Bronchial epithelial cell (primary cell): ENCODE measurements at regions not wholly inside any gene's neighbourhood (a gene's known extent, or its start where the extent isn't known, plus 50 kb on each side); places are given as distances from the start of the nearest gene placed in this dataset.
A peak's percentile ranks its signal among the peaks of the same experiment; 100 is the strongest.
"Not testable (repeated sequence)": the region's sequence is repeated elsewhere in the genome, so short reads cannot be mapped to it uniquely, and the experiment has no call there.

Experiments used
- DNase-seq: peaks from one replicate; pipeline ENCODE4 v3.0.0-alpha.2; 2010; ENCODE audit warnings: low read depth
- FAIRE-seq: peaks from 2 replicates; lab custom pipeline; 2011; peaks lifted over from hg19 to GRCh38; lab: Jason Lieb, UNC
- H3K27me3 ChIP-seq: 2 replicates; pipeline ENCODE4 v1.5.1; 2011; ENCODE audit warnings: low read length; ENCODE audit not compliant: control insufficient read depth, insufficient read depth
- H3K36me3 ChIP-seq: 2 replicates; pipeline ENCODE4 v1.5.1; 2011; ENCODE audit warnings: low read length; ENCODE audit not compliant: control insufficient read depth, insufficient read depth
- H3K4me3 ChIP-seq: 2 replicates; pipeline ENCODE4 v1.5.1; 2011; ENCODE audit warnings: mild to moderate bottlenecking, low read depth, low read length, control low read depth
- CTCF ChIP-seq: IDR thresholded peaks from 2 replicates; pipeline ENCODE4 v1.5.1; 2011; ENCODE audit warnings: mild to moderate bottlenecking, moderate library complexity, low read length, control low read depth, inconsistent platforms; ENCODE audit not compliant: insufficient read depth, severe bottlenecking

DNA sequence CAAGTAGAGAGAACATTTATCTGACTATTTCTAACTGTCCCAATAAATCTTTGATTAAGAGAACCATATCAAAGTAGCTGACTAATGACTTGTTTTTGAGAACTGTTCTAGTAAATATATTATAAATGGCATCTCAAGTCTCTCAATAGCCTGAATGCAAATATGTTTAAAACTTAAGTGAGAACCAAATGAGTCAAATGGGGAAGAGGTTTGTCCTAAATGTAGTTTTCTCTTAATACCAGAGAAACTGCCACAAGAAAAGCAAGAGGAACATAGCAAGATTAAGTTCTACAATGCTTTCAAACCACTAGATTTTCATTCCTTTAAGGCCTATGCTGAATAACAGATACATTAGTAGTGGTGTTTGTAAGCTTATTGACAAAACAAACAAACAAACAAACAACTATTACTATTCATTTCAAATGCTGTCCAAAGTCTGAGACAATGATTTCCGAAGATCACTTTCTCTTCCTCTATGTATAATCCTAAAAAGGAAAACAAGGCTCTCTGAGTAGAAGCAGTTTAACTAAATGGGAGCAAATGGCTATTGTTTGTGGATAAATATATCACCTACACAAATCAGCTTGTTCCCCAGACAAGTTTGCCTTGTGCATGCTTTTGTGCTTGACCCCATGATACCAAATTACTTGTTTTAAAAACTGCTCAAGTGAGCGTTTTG, 408.4 kb upstream of the EMCN start:
- DNase-seq, result no peak
- FAIRE-seq, result no peak

DNA sequence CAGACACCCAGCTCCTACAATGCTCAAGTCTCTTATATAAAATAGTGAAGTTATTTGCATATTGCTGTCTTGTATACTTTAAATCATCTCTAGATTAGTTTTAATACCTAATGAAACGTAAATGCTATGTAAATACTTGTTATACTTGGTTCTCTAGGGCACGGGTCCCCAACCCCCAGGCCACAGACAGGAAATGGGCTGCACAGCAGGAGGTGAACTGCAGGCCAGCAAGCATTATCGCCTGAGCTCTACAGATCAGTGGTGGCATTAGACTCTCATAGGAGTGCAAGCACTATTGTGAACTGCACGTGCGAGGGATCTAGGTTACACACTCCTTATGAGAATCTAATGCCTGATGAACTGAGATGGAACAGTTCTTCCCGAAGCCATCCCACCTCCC, 395.9 kb upstream of the EMCN start:
- Histone ChIP-seq H3K36me3 (no peaks in the 10 kb centered on the region), H3K27me3 (no peaks in the 10 kb centered on the region), H3K4me3 (no peak overlapping the region)
- TF ChIP-seq CTCF, result no peak
- DNase-seq (no peak), FAIRE-seq (no peak)

More for the DNA sequence above, 408.4 kb upstream of the EMCN start:
- Histone ChIP-seq H3K4me3 (no peak overlapping the region), H3K36me3 (no peaks in the 10 kb centered on the region), H3K27me3 (no peaks in the 10 kb centered on the region)
- TF ChIP-seq CTCF, result no peak

- no peak overlapping the region for H3K4me3 ChIP-seq
- no peaks in the 10 kb centered on the region for H3K27me3 ChIP-seq
- DNase-seq (no peak), FAIRE-seq (no peak)
- no peak for TF ChIP-seq CTCF
- H3K36me3 ChIP-seq, result no peaks in the 10 kb centered on the region
Observed at GRCh38 chr4:100908540-100908939, 390.7 kb upstream of the EMCN start.

DNA sequence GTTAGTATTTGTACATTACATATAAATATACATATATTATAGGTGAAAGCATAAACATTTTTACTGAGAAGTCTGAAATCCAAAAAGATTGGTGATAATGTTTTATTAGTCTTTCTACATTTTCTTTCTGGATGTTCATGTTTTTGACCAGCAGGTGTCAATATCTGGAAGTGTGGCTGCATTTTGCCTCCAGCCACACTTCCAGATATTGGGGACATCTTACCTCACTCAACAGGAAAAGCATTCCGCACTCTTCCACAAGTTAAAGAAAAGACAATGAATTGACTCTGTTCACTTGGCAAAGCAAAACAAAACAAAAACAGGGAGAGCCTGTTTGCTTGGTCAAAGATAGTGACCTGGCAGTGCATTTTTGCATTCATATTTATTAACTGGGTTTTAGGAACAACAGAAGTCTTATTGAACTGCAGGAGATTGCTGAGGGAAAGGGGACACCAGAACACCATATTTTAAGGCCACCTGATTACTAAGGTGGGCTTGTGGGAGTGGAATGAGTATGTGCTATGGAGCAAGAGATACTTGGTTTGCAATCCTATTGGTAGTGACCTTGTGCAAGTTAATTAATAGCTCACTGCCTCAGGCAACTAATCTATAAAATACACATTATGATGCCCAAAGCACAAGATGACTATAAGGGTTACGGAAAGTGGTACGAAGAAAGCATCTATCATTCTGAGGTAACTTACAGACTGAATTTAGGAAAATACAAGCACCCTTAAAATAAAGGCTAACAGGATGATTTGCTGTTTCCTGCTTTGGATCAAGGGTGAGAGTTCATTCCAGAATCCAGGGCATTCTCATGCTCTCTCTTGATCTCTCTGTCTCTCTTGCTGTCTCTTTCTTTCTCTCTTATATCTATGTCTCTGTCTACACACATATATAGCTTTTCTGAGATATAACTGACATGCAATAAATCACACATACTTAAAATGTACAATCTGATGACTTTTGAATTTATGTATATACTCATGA, 389.9 kb upstream of the EMCN start:
- no peaks in the 10 kb centered on the region for H3K36me3 ChIP-seq
- no peak overlapping the region for H3K4me3 ChIP-seq
- DNase-seq (peak; percentile 20), FAIRE-seq (no peak)
- H3K27me3 ChIP-seq, result no peaks in the 10 kb centered on the region
- TF ChIP-seq CTCF, result peak; percentile 31

DNA sequence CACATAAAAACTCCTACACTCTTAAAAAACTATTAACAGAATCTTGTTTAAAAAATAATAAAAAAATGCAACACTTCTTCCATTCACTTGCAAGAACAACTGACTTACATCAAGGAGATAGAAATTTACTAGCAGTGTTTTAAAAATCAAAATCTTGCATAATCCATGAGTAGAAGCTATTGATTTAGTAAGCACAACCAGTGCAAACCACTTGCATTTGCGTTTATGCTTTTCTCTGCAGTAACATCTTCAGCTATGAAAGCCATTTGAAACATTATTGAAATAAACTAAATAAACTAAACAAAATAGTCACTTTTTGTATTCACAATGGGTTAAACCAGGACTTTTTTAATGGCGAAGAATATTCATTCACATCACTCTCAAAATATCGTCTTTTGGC, 389.2 kb upstream of the EMCN start:
- H3K4me3 ChIP-seq, result no peak overlapping the region
- DNase-seq (no peak), FAIRE-seq (no peak)
- no peaks in the 10 kb centered on the region for H3K36me3 ChIP-seq
- no peaks in the 10 kb centered on the region for H3K27me3 ChIP-seq
- TF ChIP-seq CTCF, result no peak

GRCh38 chr4:100900945-100901344, 383.1 kb upstream of the EMCN start:
- FAIRE-seq, H3K27me3 ChIP-seq, H3K4me3 ChIP-seq, H3K36me3 ChIP-seq, DNase-seq: not testable (repeated sequence)
